ENCODE measurements at regions not wholly inside any gene's neighbourhood (a gene's known extent, or its start where the extent isn't known, plus 50 kb on each side); places are given as distances from the start of the nearest gene placed in this dataset.

GRCh38 chr17:15038656-15039055 is 226.5 kb downstream of the PMP22 start:
- no peak for DNase-seq

GRCh38 chr17:15036238-15036637 is 228.9 kb downstream of the PMP22 start:
- DNase-seq: no peak

DNA sequence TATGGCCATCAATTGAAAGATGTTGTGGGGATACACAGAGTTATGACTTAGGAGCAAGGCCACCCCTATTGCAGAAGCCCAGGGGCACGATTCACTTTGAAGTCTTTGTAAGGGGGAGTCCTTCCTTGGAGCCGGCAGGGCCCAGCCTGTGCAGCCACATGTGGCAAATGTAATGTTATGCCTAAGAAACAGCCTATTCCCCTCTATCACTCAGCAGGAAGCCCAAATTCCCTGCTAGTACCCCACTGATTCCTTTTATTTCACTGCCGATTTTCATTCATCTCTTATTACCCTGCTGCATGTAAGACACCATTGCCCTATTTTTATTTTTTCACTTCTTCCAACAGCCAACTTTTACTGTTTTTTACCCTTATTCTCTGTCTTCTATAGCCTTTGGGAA is 233.2 kb downstream of the PMP22 start:
- DNase-seq: no peak

DNA sequence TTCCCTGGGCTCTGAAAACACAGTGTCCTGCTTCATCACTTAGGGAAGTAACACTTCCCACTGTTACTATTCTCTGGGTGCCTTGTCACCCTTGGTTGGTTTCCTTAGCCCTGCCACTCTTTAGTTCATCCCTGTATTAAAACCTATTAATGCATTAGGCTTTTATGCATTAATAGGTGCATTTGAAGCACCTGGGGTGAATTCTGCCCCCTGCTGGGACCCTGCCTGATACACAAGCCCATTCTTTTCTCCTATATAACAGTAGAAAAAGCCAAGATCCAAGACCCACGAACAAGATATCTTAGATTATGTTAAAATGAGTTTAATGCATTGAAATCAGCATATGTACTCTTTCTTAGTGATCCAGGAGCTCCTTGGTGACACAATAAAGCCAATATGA is 235.7 kb downstream of the PMP22 start:
- no peak for DNase-seq

DNA sequence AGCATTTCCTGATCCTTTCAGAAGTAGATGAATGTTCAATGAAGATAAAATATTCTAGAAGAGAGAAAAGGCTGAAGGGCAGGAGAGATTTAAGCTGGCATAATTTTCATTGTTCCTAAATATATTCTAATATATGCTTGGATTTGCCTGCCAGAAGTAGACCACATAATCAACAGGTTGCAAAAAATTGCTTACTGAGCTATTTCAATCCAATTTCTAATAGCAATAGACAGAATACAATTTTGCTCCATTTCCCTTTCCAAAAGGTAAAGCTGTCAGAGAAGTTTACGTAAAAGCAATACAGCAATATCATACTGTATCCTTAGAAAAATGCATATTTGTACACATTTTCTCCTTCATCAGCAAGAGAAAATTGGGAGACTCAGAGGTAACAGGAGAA is 237.3 kb downstream of the PMP22 start:
- DNase-seq: no peak

- no peak for DNase-seq
These were observed 239.0 kb downstream of the PMP22 start for GRCh38 chr17:15026088-15026487.

DNA sequence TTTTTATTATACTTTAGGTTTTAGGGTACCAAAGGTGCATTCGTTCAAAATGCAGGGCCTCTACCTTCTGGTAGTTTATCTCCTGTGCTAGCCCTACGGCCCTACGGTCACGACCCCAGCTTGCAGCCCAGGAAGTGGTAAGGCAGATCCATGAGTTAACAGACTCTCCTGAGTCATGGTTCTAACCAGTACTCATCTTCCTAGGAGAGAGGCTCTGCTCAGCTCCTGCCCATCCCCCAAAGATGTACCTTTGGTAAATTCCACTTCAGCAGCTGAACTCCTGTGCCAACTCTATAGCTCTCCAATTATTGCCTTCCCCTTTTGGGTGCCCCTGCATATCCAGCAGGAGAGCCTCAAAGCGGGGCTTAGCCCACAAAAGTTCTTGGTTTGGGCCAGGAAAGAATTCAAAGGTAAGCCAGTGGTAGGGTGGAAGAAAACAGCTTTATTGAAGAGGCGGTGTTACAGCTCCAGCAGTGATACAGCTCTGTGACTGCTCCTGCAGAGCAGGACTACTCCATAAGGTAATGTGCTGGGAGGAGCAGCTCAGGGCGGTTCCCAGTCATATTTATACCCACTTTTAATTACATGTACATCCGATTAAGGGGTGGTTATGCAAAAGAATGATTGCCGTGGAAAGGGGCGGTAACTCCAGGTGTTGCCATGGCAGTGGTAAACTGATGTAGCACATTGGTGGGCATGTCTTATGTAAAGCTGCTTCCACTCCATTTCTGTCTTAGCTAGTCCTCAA is 241.4 kb downstream of the PMP22 start:
- no peak for DNase-seq

- DNase-seq: no peak
These were observed 246.0 kb downstream of the PMP22 start for GRCh38 chr17:15019158-15019557.

- no peak for DNase-seq
These were observed 252.7 kb downstream of the PMP22 start for GRCh38 chr17:15012351-15012980.

- DNase-seq: no peak
These were observed 256.0 kb downstream of the PMP22 start for GRCh38 chr17:15009087-15009486.

GRCh38 chr17:15007147-15007553 is 258.0 kb downstream of the PMP22 start:
- no peak for DNase-seq

GRCh38 chr17:15006421-15007128 is 258.6 kb downstream of the PMP22 start:
- DNase-seq: no peak

- no peak for DNase-seq
These were observed 264.5 kb downstream of the PMP22 start for GRCh38 chr17:15000661-15001060.

DNA sequence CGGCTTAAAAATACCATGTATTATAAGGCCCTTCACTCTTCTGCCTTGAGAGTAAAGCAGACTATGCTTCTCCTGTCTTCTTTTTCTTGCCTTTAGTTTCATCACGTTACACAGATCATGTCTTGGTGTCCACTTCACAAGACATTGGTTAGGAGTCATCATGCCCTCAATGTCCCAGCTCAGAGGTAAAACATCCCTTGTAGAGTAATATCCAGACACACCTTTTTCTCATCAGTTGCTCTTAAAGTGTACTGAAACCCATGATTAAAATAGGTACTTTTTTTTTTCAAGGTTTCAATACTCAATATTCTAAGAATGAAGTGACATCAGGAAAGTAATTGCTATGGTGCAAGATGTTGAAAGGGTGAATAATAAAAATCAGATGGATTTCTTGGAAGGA is 267.8 kb downstream of the PMP22 start:
- peak in 1 of 5 experiments; percentile 3 for DNase-seq

DNA sequence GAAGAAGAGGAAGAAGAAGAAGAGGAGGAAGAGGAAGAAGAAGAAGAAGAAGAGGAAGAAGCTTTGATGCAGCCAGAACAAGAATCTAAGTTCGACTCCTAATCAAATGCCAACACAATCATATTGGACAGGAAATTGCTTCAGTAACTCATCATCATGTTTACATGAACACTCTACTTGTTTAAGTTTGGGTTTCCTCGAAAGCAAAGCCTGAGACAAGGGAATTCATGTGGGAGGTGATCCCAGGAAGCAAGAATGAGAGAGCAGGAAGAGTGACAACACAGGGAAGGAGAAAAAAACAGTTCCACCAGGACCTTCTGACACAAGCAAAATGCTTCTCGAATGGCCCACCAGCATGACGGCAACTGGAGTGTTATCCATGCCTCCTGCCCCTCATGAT is 279.0 kb downstream of the PMP22 start:
- DNase-seq: no peak

GRCh38 chr17:14972844-14973243 is 292.3 kb downstream of the PMP22 start:
- no peak for DNase-seq

DNA sequence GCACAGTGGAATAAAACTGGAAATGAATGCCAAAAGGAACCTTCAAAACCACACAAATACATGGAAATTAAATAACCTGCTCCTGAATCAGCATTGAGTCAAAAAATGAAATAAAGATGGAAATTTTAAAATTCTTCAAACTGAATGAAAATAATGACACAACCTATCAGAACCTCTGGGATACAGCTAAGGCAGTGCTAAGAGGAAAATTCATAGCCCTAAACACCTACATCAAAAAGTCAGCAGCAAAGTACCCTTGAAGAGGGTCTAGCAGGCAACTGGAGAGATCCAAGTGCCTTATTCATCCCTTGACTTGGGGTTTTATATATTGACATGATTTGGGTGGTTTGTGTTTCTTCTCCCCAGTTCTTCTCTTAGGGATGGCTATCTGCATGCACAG is 294.1 kb downstream of the PMP22 start:
- no peak for DNase-seq

- DNase-seq: no peak
These were observed 305.9 kb downstream of the PMP22 start for GRCh38 chr17:14959106-14959648.

DNA sequence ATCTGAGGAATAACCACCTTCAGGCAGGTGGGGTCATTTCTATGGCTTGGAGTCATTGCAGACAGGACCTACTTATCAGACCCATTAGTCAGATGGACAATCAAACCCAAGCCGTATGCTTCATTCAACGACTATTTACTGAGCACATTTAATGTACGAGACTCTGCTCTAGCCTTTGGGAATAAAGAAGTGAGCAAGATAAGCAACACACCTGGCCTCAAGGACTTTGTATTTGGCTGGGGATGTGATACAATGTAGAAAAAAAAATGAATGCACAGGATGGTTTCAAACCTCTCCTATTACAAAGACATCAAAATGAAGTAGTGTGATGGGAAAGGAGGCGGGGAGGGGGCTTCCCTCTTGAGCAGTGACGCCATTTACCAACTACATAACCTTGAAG is 311.7 kb downstream of the PMP22 start:
- DNase-seq: no peak

DNA sequence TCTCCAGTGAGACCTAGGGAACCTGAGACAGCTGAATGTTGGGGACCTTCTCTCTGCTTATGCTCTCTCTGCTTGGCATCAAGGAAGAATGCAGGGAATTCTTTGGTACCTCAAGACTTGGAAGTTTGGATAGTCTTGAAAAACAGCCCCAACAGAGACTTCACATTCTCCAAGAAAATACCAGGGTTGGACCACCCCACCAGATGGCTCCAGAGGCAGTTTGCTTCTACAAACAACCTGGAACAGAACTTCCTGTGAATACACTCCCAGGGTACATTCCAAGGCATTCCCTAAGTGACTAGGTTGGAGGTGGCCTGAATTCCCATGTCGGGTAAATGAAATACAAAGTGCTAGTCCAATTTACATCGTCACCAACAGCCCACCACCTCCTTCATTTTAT is 314.4 kb downstream of the PMP22 start:
- no peak for DNase-seq

GRCh38 chr17:14950216-14950615 is 314.9 kb downstream of the PMP22 start:
- no peak for DNase-seq

- DNase-seq: no peak
These were observed 317.5 kb downstream of the PMP22 start for GRCh38 chr17:14947671-14948070.

- DNase-seq: no peak
These were observed 318.6 kb downstream of the PMP22 start for GRCh38 chr17:14946481-14946880.
